SK-N-SH treated with all-trans-retinoic acid at 6 μM for 48 hours (cell line): ENCODE measurements at regions not wholly inside any gene's neighbourhood (a gene's known extent, or its start where the extent isn't known, plus 50 kb on each side); places are given as distances from the start of the nearest gene placed in this dataset.

Experiments used
- CSDC2 ChIP-seq: fragments of 250-450 bp; sonication (Bioruptor Pico); IDR thresholded peaks from 2 replicates; pipeline ENCODE4 v1.5.0; 2020; ENCODE audit warnings: mild to moderate bottlenecking, moderate library complexity
- PATZ1 ChIP-seq: fragments of 250-450 bp; sonication (Bioruptor Pico); IDR thresholded peaks from 2 replicates; pipeline ENCODE4 v1.8.0; 2020; ENCODE audit warnings: mild to moderate bottlenecking, moderate library complexity, borderline replicate concordance
- SNAI2 ChIP-seq: fragments of 250-450 bp; sonication (Bioruptor Pico); IDR thresholded peaks from 2 replicates; pipeline ENCODE4 v1.5.0; 2020; ENCODE audit warnings: mild to moderate bottlenecking, moderate library complexity
- TOX ChIP-seq: fragments of 250-450 bp; sonication (Bioruptor Pico); IDR thresholded peaks from 2 replicates; pipeline ENCODE4 v1.8.0; 2021; ENCODE audit warnings: mild to moderate bottlenecking, moderate library complexity, borderline replicate concordance
- ZFP3 ChIP-seq: fragments of 250-450 bp; sonication (Bioruptor Pico); IDR thresholded peaks from 2 replicates; pipeline ENCODE4 v1.5.0; 2020; ENCODE audit warnings: mild to moderate bottlenecking, moderate library complexity
- ZFP30 ChIP-seq: fragments of 450-650 bp; formaldehyde crosslinking; IDR thresholded peaks from 2 replicates; pipeline ENCODE4 v1.5.0; 2022; ENCODE audit warnings: mild to moderate bottlenecking, moderate library complexity
- ZNF565 ChIP-seq: fragments of 450-650 bp; formaldehyde crosslinking; conservative IDR thresholded peaks from 2 replicates; pipeline ENCODE4 v1.5.0; 2020; ENCODE audit warnings: low read depth, mild to moderate bottlenecking, moderate library complexity

- TF ChIP-seq ZFP3 (CRISPR knock-in tag): no peak
- no peak for TF ChIP-seq SNAI2 (CRISPR knock-in tag)
- no peak for TF ChIP-seq ZNF565 (CRISPR knock-in tag)
- no peak for TF ChIP-seq TOX (CRISPR knock-in tag)
- TF ChIP-seq CSDC2 (CRISPR knock-in tag): no peak
- no peak for TF ChIP-seq ZFP30
- no peak for TF ChIP-seq PATZ1 (CRISPR knock-in tag)
Observed at GRCh38 chr3:144229953-144230352, 258.3 kb downstream of the DIPK2A start.
